Activated CD4-positive, alpha-beta memory T cell treated with anti-CD3 and anti-CD28 coated beads for 36 hours (primary cell): ENCODE measurements at regions not wholly inside any gene's neighbourhood (a gene's known extent, or its start where the extent isn't known, plus 50 kb on each side); places are given as distances from the start of the nearest gene placed in this dataset.

Experiments used
- CTCF ChIA-PET: fragments of 350-600 bp; sonication (Branson Sonifier 250); formaldehyde crosslinking; loops from one replicate; lab custom pipeline; 2021; ENCODE audit warnings: antibody characterized with exemption, inconsistent platforms; lab: Charles Lee
- POLR2A ChIA-PET: fragments of 350-600 bp; sonication (Branson Sonifier 250); formaldehyde crosslinking; loops from one replicate; lab custom pipeline; 2021; ENCODE audit warnings: antibody characterized with exemption; lab: Charles Lee
- DNase-seq: peaks from one replicate; pipeline ENCODE4 v3.0.0-alpha.2; 2020
- H3K27ac Mint-ChIP-seq: one replicate; pipeline ENCODE4 v1.8.0; 2021; ENCODE audit warnings: mixed read lengths
- H3K27me3 Mint-ChIP-seq: one replicate; pipeline ENCODE4 v1.8.0; 2021; ENCODE audit warnings: mixed read lengths
- H3K36me3 Mint-ChIP-seq: one replicate; pipeline ENCODE4 v1.8.0; 2021; ENCODE audit warnings: mixed read lengths
- H3K4me1 Mint-ChIP-seq: one replicate; pipeline ENCODE4 v1.8.0; 2021; ENCODE audit warnings: low read depth, mixed read lengths
- H3K4me3 Mint-ChIP-seq: one replicate; pipeline ENCODE4 v1.8.0; 2021; ENCODE audit warnings: mild to moderate bottlenecking, mixed read lengths
- H3K9me3 Mint-ChIP-seq: one replicate; pipeline ENCODE4 v1.8.0; 2021; ENCODE audit warnings: mixed read lengths
- intact Hi-C: fragments of 100-400 bp; cut with micrococcal nuclease; formaldehyde crosslinking; loops from one replicate; pipeline ENCODE4 v1.15.1; 2023

DNA sequence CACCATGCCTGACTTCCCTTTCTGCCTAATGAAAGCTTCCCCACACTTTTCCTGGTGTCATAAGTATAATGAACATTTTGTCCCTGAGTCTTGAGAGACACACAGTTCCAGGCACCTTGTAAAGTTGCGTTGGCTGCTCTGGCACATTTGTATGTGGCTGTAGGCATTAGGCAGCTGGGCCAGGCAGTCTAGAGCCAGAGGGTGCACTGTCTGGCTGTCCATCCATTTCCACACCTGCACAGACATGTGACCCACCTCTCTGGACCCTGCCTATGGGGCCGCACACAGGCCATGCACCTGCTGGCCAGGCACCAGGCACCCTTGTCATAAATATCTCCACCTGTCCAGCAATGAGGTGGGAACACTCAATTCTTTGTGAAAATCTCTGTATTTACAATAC lies 54.7 kb upstream of the ANTXRL start:
- CTCF ChIA-PET, result no interaction called here
- intact Hi-C loops, result no loop called here
- POLR2A ChIA-PET, result no interaction called here

DNA sequence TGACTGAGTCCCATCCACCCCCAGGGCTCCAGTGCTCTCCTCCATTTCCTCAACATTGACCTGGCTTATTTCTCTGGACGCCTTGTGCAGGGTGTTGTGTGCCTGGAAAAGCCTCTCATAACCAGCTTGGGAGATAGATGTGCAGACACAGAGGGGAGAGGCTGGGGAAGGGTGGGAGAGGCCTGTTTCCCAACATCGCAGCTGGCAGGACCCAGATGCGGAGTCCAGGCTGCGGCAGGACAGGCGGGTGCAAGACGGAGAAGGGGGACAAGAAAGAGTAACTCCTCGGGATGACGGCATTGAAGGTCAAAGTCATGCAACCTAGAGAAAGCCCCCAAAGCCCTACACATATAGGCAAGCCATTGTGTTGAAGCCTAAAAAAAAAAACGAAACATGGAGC lies 54.1 kb upstream of the ANTXRL start:
- DNase-seq, result peak; percentile 3
- intact Hi-C loops, result no loop called here
- Mint-ChIP-seq H3K36me3 (peaks cover 21% of the 10 kb centered on the region), H3K4me1 (peaks cover 6% of the 10 kb centered on the region), H3K4me3 (no peak overlapping the region), H3K27me3 (no peaks in the 10 kb centered on the region), H3K27ac (no peak overlapping the region), H3K9me3 (peaks cover 15% of the 10 kb centered on the region)
- POLR2A ChIA-PET, result no interaction called here
- CTCF ChIA-PET, result no interaction called here

More for the DNA sequence above, 54.7 kb upstream of the ANTXRL start:
- Mint-ChIP-seq H3K27ac (no peak overlapping the region), H3K4me1 (peaks cover 6% of the 10 kb centered on the region), H3K4me3 (no peak overlapping the region), H3K9me3 (peaks cover 15% of the 10 kb centered on the region), H3K27me3 (no peaks in the 10 kb centered on the region), H3K36me3 (peaks cover 21% of the 10 kb centered on the region)
- DNase-seq, result no peak

DNA sequence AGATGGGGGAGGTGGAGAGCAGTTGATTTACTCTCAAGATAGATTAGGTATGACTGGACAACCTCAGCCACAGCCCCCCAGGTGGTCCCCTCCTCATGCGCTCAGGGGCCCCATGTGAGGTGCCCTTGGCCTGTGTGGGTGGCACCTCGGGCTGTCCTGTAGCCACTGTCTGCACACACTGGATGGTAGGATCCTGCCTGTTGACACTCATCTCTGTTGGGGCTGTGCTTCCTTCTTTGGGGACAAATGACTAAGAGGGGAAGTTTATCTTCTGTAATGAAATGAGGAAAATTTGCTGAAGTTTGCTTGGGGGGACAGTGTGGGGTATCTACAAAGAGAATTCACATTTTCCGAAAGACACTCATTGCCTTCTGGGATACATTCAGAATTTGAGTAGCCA lies 53.6 kb upstream of the ANTXRL start:
- peaks cover 6% of the 10 kb centered on the region for H3K4me1 Mint-ChIP-seq
- intact Hi-C loops, result no loop called here
- H3K9me3 Mint-ChIP-seq, result peaks cover 15% of the 10 kb centered on the region
- H3K4me3 Mint-ChIP-seq, result no peak overlapping the region
- H3K27ac Mint-ChIP-seq, result no peak overlapping the region
- no peaks in the 10 kb centered on the region for H3K27me3 Mint-ChIP-seq
- POLR2A ChIA-PET, result no interaction called here
- CTCF ChIA-PET, result no interaction called here
- peak; percentile 4 for DNase-seq
- peaks cover 21% of the 10 kb centered on the region for H3K36me3 Mint-ChIP-seq

DNA sequence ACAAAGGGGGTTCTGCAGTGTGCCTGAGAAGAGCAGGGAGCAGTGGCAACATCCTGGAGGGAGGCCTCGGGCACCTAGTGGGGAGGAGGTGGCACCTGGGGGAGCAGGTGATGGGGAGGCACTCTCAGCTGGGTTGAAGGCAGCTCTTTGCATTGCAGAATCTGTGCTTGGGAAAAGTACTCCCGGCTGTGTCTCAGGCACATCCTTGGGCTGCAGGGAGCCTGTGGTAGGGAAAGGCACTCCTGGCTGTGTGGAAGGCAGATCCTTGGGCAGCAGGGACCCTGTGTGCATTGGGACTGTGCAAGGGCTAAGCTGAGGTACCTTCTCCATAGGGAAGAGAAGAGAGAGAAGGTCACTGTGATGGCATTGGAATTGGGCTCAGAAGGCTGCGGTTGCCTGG lies 52.8 kb upstream of the ANTXRL start:
- H3K27me3 Mint-ChIP-seq, result no peaks in the 10 kb centered on the region
- H3K27ac Mint-ChIP-seq, result no peak overlapping the region
- POLR2A ChIA-PET, result no interaction called here
- CTCF ChIA-PET, result interaction anchor here (1.0 kb wide), 1 partner anchor 11 kb away, joined by 3 read pairs; no protein-coding TSS in a partner anchor
- H3K4me1 Mint-ChIP-seq, result peaks cover 4% of the 10 kb centered on the region
- H3K36me3 Mint-ChIP-seq, result peaks cover 25% of the 10 kb centered on the region
- peaks cover 15% of the 10 kb centered on the region for H3K9me3 Mint-ChIP-seq
- intact Hi-C loops, result no loop called here
- DNase-seq, result peak; percentile 4
- H3K4me3 Mint-ChIP-seq, result no peak overlapping the region

DNA sequence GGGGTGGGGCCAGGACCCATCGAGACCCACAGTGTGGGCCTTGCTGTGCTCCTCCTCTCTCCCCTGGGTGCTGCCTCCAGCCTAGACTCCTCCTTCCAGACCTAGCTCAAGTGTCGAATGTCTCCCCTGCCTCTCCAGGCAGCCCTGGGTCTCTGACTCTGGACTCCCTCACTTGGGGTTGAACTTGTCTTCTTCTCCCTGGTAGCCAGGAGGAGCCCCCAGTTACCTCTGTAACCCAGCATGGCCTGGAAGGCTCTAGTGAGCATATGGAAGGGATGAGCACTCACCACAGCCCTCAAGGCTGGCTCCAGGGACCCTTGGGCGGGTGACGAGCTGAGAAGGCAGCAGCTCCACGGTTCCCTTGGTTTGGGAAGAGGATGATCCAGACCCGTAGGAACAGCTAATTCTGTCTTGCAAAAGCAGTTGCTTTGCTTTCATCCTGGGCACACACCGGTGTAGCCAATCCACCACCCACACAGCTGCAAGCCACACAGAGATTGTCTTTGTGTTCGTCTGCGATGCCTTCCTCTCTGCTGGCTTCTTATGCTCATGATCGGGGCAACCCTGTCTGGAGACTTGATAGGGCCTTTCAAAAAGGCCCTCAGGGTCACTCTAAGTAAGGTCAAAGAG lies 52.3 kb upstream of the ANTXRL start:
- Mint-ChIP-seq H3K36me3 (peaks cover 22% of the 10 kb centered on the region), H3K4me3 (no peak overlapping the region), H3K9me3 (peaks cover 15% of the 10 kb centered on the region), H3K27me3 (no peaks in the 10 kb centered on the region), H3K4me1 (peaks cover 5% of the 10 kb centered on the region), H3K27ac (no peak overlapping the region)
- POLR2A ChIA-PET, result no interaction called here
- intact Hi-C loops, result no loop called here
- peak; percentile 1 for DNase-seq
- CTCF ChIA-PET, result interaction anchor here (1.0 kb wide), 1 partner anchor 12 kb away, joined by 3 read pairs; no protein-coding TSS in a partner anchor

DNA sequence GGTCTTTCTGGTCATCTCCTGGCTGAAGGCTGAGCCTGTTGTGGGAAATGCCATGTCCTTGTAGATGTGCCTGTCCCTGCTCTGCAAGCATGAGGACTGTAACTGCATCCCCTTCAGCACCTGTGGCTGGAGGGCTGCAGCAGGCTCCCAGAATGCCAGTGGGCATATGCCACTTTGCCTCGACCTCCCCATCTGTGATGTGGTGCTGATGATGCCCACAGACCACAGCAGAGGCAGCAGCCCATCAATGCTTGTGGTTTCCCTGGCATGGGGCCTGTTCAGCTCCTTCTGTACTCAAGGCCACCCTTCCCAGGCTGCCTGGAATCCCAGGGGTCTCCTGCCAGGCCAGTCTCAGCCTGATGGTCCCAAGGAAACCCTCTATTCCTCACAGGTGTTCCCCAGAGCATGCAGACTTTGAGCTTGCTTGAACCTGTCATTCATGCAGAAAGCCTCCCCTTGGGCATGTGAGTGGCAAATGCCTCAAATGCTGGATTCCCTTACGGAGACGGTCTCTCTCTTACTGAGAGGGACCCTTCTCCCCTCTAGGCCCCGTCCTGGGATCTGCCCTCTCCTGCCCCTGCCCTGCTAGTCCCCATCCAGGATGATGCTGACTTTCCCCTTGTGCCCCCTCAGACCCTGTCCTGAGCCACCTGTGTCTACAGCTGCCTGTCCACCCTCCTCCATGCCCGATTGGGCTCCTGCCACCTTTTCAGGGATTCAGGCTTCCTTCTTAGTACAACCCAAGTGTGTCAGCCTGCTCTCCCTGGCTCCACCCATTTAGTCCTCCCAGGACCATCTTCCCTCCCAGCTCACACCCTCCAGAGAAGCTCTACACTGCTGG lies 50.9 kb upstream of the ANTXRL start:
- H3K9me3 Mint-ChIP-seq, result peaks cover 4% of the 10 kb centered on the region
- POLR2A ChIA-PET, result no interaction called here
- peak; percentile 5 for DNase-seq
- no peak overlapping the region for H3K4me3 Mint-ChIP-seq
- H3K27me3 Mint-ChIP-seq, result no peaks in the 10 kb centered on the region
- intact Hi-C loops, result no loop called here
- CTCF ChIA-PET, result interaction anchor here (0.5 kb wide), 1 partner anchor 8 kb away, joined by 3 read pairs; no protein-coding TSS in a partner anchor
- H3K4me1 Mint-ChIP-seq, result peaks cover 10% of the 10 kb centered on the region
- H3K27ac Mint-ChIP-seq, result no peak overlapping the region
- peaks cover 14% of the 10 kb centered on the region for H3K36me3 Mint-ChIP-seq

DNA sequence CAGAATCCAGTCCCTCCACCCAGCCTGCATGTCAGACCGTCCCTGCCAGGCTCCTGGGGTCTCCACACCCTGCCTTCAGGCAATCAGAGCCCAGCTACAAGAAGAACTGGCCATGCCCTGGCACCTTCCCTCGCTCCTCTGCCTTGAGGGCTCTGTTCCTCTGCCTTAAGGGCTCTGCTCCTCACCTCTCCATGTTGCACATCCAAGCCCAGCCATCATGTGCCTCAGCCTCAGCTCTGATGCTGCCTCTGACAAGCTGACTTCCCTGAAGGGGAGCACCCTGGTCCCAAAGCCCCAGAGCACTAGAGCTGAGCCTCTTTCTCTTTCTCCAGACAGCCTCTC lies 50.3 kb upstream of the ANTXRL start:
- H3K4me1 Mint-ChIP-seq, result peaks cover 15% of the 10 kb centered on the region
- H3K9me3 Mint-ChIP-seq, result peaks cover 4% of the 10 kb centered on the region
- peaks cover 16% of the 10 kb centered on the region for H3K36me3 Mint-ChIP-seq
- no peak overlapping the region for H3K27ac Mint-ChIP-seq
- intact Hi-C loops, result no loop called here
- ChIA-PET POLR2A (no interaction called here), CTCF (interaction anchor here (0.5 kb wide), 1 partner anchor 9 kb away, joined by 3 read pairs; no protein-coding TSS in a partner anchor)
- no peak overlapping the region for H3K4me3 Mint-ChIP-seq
- no peak for DNase-seq
- H3K27me3 Mint-ChIP-seq, result no peaks in the 10 kb centered on the region

DNA sequence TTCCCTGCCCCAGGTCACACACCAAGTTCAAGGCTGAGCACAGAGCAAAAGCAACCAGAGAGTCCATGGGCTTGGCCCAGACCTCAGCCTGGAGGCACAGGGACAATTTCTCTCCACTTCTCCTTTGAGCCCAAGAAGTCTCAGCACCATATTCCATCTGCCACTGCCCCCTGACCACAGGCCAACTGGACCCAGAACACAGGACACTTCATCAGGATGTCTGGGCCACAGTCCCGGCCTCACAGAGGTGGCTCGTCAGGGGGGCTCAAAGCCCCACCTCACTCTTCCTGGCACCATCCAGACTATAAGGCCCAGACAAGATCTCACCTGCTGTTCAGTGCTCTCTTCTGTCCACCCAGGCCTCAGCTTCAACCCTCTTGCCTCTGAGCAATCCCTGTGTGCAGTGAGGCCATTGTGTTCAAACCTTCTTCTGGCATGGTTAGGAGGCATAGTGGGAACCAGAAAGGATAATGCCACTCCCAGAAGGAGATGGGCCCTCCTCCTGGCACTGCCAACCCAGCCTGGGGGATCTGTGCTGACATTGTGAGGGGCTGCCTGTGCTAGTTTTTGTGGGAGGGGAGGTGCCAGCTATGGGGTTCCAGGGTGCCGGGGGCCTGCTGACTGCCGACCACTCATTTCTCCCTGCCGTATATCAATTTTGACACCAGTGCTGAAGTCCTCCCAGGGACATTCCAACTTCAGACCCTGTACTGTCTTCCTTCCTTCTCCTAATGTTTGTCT lies 49.7 kb upstream of the ANTXRL start:
- Mint-ChIP-seq H3K4me3 (no peak overlapping the region), H3K4me1 (peaks cover 15% of the 10 kb centered on the region), H3K27me3 (no peaks in the 10 kb centered on the region), H3K36me3 (peaks cover 18% of the 10 kb centered on the region), H3K27ac (no peak overlapping the region), H3K9me3 (peaks cover 9% of the 10 kb centered on the region)
- POLR2A ChIA-PET, result no interaction called here
- intact Hi-C loops, result no loop called here
- peak; percentile 4 for DNase-seq
- CTCF ChIA-PET, result no interaction called here
